K562 (cell line): ENCODE measurements at regions not wholly inside any gene's neighbourhood (a gene's known extent, or its start where the extent isn't known, plus 50 kb on each side); places are given as distances from the start of the nearest gene placed in this dataset.
A peak's percentile ranks its signal among the peaks of the same experiment; 100 is the strongest.

Experiments
- ATAC-seq: fragments of 200-7000 bp; cut with Tn5 transposase; 3 replicates; pipeline ENCODE4 v1.9.1; 2020; ENCODE audit warnings: moderate library complexity
- BruUV-seq: library from RNA; stranded (reverse); fragments of 400-500 nt; replicated peaks from 2 replicates; lab custom pipeline; 2021; lab: Mats Ljungman, UMichigan
- CTCF ChIA-PET: fragments of 300-600 bp; formaldehyde crosslinking; extraction: SDS; loops from one replicate; lab custom pipeline; 2021; ENCODE audit warnings: low intra/inter-chr PET ratio; lab: Yijun Ruan, JAX
- POLR2A ChIA-PET: fragments of 300-600, 350-650 bp; sonication (Branson Sonifier 250); formaldehyde crosslinking; extraction: SDS; loops from one replicate; lab custom pipeline; 2021; ENCODE audit warnings: antibody characterized with exemption, inconsistent platforms; lab: Yijun Ruan, JAX
- DNase-seq, 4 experiments: peaks; one replicate each; pipeline versions ENCODE4 v3.0.0 to v3.0.0-alpha.2; 2011 to 2018; ENCODE audit warnings: low spot score in 3 of 4, mixed read lengths in 3 of 4; ENCODE audit errors: extremely low read depth in 1 of 4
- FAIRE-seq: peaks from 2 replicates; lab custom pipeline; 2011; peaks lifted over from hg19 to GRCh38; lab: Jason Lieb, UNC
- H2AFZ ChIP-seq: 2 replicates; pipeline ENCODE4 v1.6.0; 2011; ENCODE audit warnings: low read depth, low read length, control low read depth, inconsistent platforms
- H3K27ac ChIP-seq: fragments of 200-600 bp; 3 replicates; pipeline ENCODE4 v1.8.0; 2011; ENCODE audit warnings: low read depth, mild to moderate bottlenecking, control low read depth, inconsistent platforms, low read length, moderate library complexity, mixed read lengths; ENCODE audit errors: extremely low read depth
- H3K27me3 ChIP-seq, 2 experiments: fragments of 300-600 bp in 1 of 2; 2 replicates in 1 of 2; 3 replicates in 1 of 2; pipeline versions ENCODE4 v1.6.0 to v1.8.0; 2011; ENCODE audit warnings: inconsistent platforms in 2 of 2, low read length in 2 of 2, mild to moderate bottlenecking in 1 of 2, mixed read lengths in 1 of 2, moderate library complexity in 1 of 2; ENCODE audit not compliant: control insufficient read depth in 2 of 2, insufficient read depth in 2 of 2
- H3K36me3 ChIP-seq: fragments of 300-600 bp; 3 replicates; pipeline ENCODE4 v1.8.0; 2011; ENCODE audit warnings: mild to moderate bottlenecking, low read length, inconsistent platforms; ENCODE audit not compliant: control insufficient read depth, insufficient read depth
- H3K4me1 ChIP-seq, 2 experiments: fragments of 200-600 bp in 1 of 2; replicated peaks in 1 of 2; 2 replicates in 1 of 2; 3 replicates in 1 of 2; pipeline versions ENCODE4 v1.5.1 to v1.8.0; 2011; ENCODE audit warnings: inconsistent platforms in 2 of 2, low read length in 2 of 2, mild to moderate bottlenecking in 1 of 2, mixed read lengths in 1 of 2, moderate library complexity in 1 of 2; ENCODE audit not compliant: control insufficient read depth in 2 of 2, insufficient read depth in 2 of 2
- H3K4me2 ChIP-seq: 2 replicates; pipeline ENCODE4 v1.6.1; 2011; ENCODE audit warnings: low read length, control low read depth, inconsistent platforms, mixed read lengths; ENCODE audit not compliant: insufficient read depth
- H3K4me3 ChIP-seq: fragments of 200-600 bp; sonication (generic), shearing (Covaris generic); 2 replicates; pipeline ENCODE4 v1.5.1; 2016; ENCODE audit warnings: control low read depth, inconsistent platforms
- H3K79me2 ChIP-seq: fragments of 200-600 bp; 3 replicates; pipeline ENCODE4 v1.8.0; 2011; ENCODE audit warnings: low read length, inconsistent platforms; ENCODE audit not compliant: control insufficient read depth, insufficient read depth
- H3K9ac ChIP-seq, 2 experiments: 2 replicates each; pipeline versions ENCODE4 v1.6.0 to v1.6.1; 2011; ENCODE audit warnings: low read depth in 2 of 2, low read length in 2 of 2, control low read depth in 1 of 2, inconsistent platforms in 1 of 2, mild to moderate bottlenecking in 1 of 2, mixed read lengths in 1 of 2; ENCODE audit not compliant: insufficient read depth in 1 of 2
- H3K9me1 ChIP-seq: one replicate; pipeline ENCODE4 v1.6.0; 2011; ENCODE audit warnings: inconsistent platforms, mild to moderate bottlenecking, low read length, moderate library complexity; ENCODE audit not compliant: control insufficient read depth, insufficient read depth
- H3K9me3 ChIP-seq: replicated peaks from 2 replicates; pipeline ENCODE4 v1.5.1; 2011; ENCODE audit warnings: low read depth, low read length, inconsistent platforms; ENCODE audit not compliant: control insufficient read depth, insufficient read depth
- H4K20me1 ChIP-seq: replicated peaks from 2 replicates; pipeline ENCODE4 v1.6.1; 2011; ENCODE audit warnings: low read length, inconsistent platforms, mixed read lengths; ENCODE audit not compliant: control insufficient read depth, insufficient read depth
- ZNF384 ChIP-seq: IDR thresholded peaks from 2 replicates; pipeline ENCODE4 v1.6.1; 2012; ENCODE audit warnings: low read depth, low read length, improper control_type of control experiment
- WGBS: fragments of 100-300 bp; shearing (Covaris generic); methylation state at CpG from one replicate; pipeline ENCODE4 v1.1.6; 2016; ENCODE audit warnings: low coverage, mixed read lengths; ENCODE audit not compliant: insufficient coverage; ENCODE audit errors: missing lambda C conversion rate; 5-methylcytosine and 5-hydroxymethylcytosine counted together
- in situ Hi-C: fragments of 300-500 bp; cut with MboI; formaldehyde crosslinking; loops from 4 replicates; pipeline ENCODE4 v1.15.0; 2018; ENCODE audit warnings: inconsistent platforms, mixed read lengths
- intact Hi-C: fragments of 100-400 bp; cut with micrococcal nuclease; formaldehyde crosslinking; loops from 2 replicates; pipeline ENCODE4 v1.14.2; 2022
- TF ChIP-seq, protein P1 (sequence below): fragments of 450-650 bp; formaldehyde crosslinking; IDR thresholded peaks from 2 replicates; pipeline ENCODE4 v1.4.0; 2020; ENCODE audit warnings: mild to moderate bottlenecking, mixed read lengths
- TF ChIP-seq, protein P2 (sequence below): sonication (generic); formaldehyde crosslinking; IDR thresholded peaks from 2 replicates; pipeline ENCODE4 v1.8.0; 2022; ENCODE audit warnings: mild to moderate bottlenecking, low read depth, missing genetic modification reagents
- TF ChIP-seq, protein P3 (sequence below), 2 experiments: IDR thresholded peaks; 2 replicates each; pipeline ENCODE4 v1.6.1; 2011; ENCODE audit warnings: borderline replicate concordance in 1 of 2, control low read depth in 1 of 2, low read depth in 1 of 2, low read length in 1 of 2, mild to moderate bottlenecking in 1 of 2, mixed read lengths in 1 of 2, moderate library complexity in 1 of 2; ENCODE audit not compliant: insufficient read depth in 1 of 2, insufficient read length in 1 of 2, poor library complexity in 1 of 2, severe bottlenecking in 1 of 2; ENCODE audit errors: extremely low read depth in 1 of 2

- DNase-seq, result no peak
- no peaks in the 10 kb centered on the region for H4K20me1 ChIP-seq
- POLR2A ChIA-PET, result no interaction called here
- H3K9ac ChIP-seq, result no peak overlapping the region
- H3K36me3 ChIP-seq, result no peaks in the 10 kb centered on the region
- H3K27me3 ChIP-seq, result no peaks in the 10 kb centered on the region
- no peak for FAIRE-seq
- no peak overlapping the region for H3K27ac ChIP-seq
- ATAC-seq, result no peak
- H2AFZ ChIP-seq, result no peak overlapping the region
- intact Hi-C loops (no loop called here), in situ Hi-C loops (no loop called here)
- WGBS, result 10% methylated on average over 2 of the region's 2 CpGs
- no peak overlapping the region for H3K4me2 ChIP-seq
- no peaks in the 10 kb centered on the region for H3K79me2 ChIP-seq
- no peak for TF ChIP-seq ZNF384
- TF ChIP-seq, protein P1, sequence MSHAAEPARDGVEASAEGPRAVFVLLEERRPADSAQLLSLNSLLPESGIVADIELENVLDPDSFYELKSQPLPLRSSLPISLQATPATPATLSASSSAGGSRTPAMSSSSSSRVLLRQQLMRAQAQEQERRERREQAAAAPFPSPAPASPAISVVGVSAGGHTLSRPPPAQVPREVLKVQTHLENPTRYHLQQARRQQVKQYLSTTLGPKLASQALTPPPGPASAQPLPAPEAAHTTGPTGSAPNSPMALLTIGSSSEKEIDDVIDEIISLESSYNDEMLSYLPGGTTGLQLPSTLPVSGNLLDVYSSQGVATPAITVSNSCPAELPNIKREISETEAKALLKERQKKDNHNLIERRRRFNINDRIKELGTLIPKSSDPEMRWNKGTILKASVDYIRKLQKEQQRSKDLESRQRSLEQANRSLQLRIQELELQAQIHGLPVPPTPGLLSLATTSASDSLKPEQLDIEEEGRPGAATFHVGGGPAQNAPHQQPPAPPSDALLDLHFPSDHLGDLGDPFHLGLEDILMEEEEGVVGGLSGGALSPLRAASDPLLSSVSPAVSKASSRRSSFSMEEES (CRISPR knock-in tag), result 0 out of 2 replicates have a peak, but pooled peaks have one; percentile 3
- no peak overlapping the region for H3K4me3 ChIP-seq
- CTCF ChIA-PET, result no interaction called here
- BruUV-seq, result no TSS peak
- no peaks in the 10 kb centered on the region for H3K9me1 ChIP-seq
- H3K9me3 ChIP-seq, result no peaks in the 10 kb centered on the region
- no peaks in the 10 kb centered on the region for H3K4me1 ChIP-seq
These were observed 90.1 kb upstream of the PELI2 start for GRCh38 chr14:56027916-56028712.

DNA sequence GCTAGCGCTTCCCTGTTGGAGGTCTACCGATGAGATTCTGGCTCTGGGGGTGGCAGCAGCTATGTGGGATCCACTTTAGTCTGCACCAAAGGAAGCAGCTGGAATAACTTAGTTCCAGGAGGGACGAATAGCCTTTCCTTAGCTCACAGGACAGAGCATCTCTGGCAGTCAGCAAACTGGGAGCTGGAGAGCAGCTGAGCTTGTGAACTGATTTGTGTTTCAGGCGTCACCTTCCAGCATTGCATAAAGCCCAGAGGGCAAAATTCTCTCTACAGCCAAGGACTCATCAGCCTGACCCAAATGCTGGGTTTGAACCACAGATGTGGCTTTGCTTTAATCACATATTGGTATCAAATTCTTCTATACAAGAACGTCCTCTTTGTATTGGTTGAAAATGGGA is 81.9 kb upstream of the PELI2 start:
- Histone ChIP-seq H3K79me2 (no peaks in the 10 kb centered on the region), H4K20me1 (no peaks in the 10 kb centered on the region), H3K9me1 (no peaks in the 10 kb centered on the region), H3K4me2 (no peak overlapping the region), H3K27ac (no peak overlapping the region), H3K9me3 (no peaks in the 10 kb centered on the region), H3K4me3 (no peak overlapping the region), H3K4me1 (no peaks in the 10 kb centered on the region), H2AFZ (no peak overlapping the region), H3K27me3 (no peaks in the 10 kb centered on the region), H3K9ac (no peak overlapping the region), H3K36me3 (no peaks in the 10 kb centered on the region)
- POLR2A ChIA-PET, result no interaction called here
- ATAC-seq, result no peak
- WGBS, result 5% methylated on average over 4 of the region's 5 CpGs
- in situ Hi-C loops (no loop called here), intact Hi-C loops (no loop called here)
- no peak for DNase-seq
- no peak for FAIRE-seq
- TF ChIP-seq, protein P2, sequence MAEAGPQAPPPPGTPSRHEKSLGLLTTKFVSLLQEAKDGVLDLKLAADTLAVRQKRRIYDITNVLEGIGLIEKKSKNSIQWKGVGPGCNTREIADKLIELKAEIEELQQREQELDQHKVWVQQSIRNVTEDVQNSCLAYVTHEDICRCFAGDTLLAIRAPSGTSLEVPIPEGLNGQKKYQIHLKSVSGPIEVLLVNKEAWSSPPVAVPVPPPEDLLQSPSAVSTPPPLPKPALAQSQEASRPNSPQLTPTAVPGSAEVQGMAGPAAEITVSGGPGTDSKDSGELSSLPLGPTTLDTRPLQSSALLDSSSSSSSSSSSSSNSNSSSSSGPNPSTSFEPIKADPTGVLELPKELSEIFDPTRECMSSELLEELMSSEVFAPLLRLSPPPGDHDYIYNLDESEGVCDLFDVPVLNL (CRISPR knock-in tag), result no peak
- TF ChIP-seq, protein P3, sequence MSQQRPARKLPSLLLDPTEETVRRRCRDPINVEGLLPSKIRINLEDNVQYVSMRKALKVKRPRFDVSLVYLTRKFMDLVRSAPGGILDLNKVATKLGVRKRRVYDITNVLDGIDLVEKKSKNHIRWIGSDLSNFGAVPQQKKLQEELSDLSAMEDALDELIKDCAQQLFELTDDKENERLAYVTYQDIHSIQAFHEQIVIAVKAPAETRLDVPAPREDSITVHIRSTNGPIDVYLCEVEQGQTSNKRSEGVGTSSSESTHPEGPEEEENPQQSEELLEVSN (IDR thresholded peaks at IDR 0.05; ENCODE audit: borderline replicate concordance in 1 of 2, extremely low read depth in 1 of 2, insufficient read depth in 1 of 2, insufficient read length in 1 of 2, low read depth in 1 of 2, low read length in 1 of 2, poor library complexity in 1 of 2, severe bottlenecking in 1 of 2), result no peak
- BruUV-seq, result no TSS peak
- CTCF ChIA-PET, result no interaction called here
